HCT116 (cell line): ENCODE measurements at regions not wholly inside any gene's neighbourhood (a gene's known extent, or its start where the extent isn't known, plus 50 kb on each side); places are given as distances from the start of the nearest gene placed in this dataset.

ENCODE experiments used
- ATF3 ChIP-seq: IDR thresholded peaks from 2 replicates; pipeline ENCODE4 v1.6.1; 2012
- CTCF ChIP-seq, 3 experiments: fragments of 200-600 bp in 1 of 3; sonication (generic) in 1 of 3; IDR thresholded peaks in 2 of 3; conservative IDR thresholded peaks in 1 of 3; 2 replicates each; pipeline ENCODE4 v1.5.1; 2012 to 2017; ENCODE audit warnings: low read depth in 2 of 3, low read length in 2 of 3, antibody characterized with exemption in 1 of 3, borderline replicate concordance in 1 of 3, control low read depth in 1 of 3, mild to moderate bottlenecking in 1 of 3, mixed read lengths in 1 of 3, mixed run types in 1 of 3, moderate library complexity in 1 of 3; ENCODE audit not compliant: insufficient read depth in 1 of 3
- EZH2 ChIP-seq: fragments of 200-600 bp; sonication (generic); IDR thresholded peaks from 2 replicates; pipeline ENCODE4 v1.6.1; 2017; ENCODE audit warnings: antibody characterized with exemption, mixed run types
- EZH2phosphoT487 ChIP-seq: fragments of 200-600 bp; IDR thresholded peaks from 2 replicates; pipeline ENCODE4 v1.6.1; 2018; ENCODE audit warnings: antibody characterized with exemption, borderline replicate concordance
- POLR2A ChIP-seq: IDR thresholded peaks from 2 replicates; pipeline ENCODE4 v1.7.0; 2011; ENCODE audit warnings: borderline replicate concordance; ENCODE audit not compliant: insufficient read depth, insufficient read length; ENCODE audit errors: extremely low read depth
- POLR2AphosphoS5 ChIP-seq: IDR thresholded peaks from 2 replicates; pipeline ENCODE4 v1.6.1; 2011; ENCODE audit warnings: mild to moderate bottlenecking, low read depth, low read length, moderate library complexity
- SP1 ChIP-seq: IDR thresholded peaks from 2 replicates; pipeline ENCODE4 v1.6.1; 2012; ENCODE audit warnings: low read depth
- SRF ChIP-seq: IDR thresholded peaks from 2 replicates; pipeline ENCODE4 v1.6.1; 2012; ENCODE audit warnings: low read depth
- TCF7L2 ChIP-seq: IDR thresholded peaks from 2 replicates; pipeline ENCODE4 v1.7.0; 2011; ENCODE audit warnings: borderline replicate concordance, inconsistent platforms; ENCODE audit not compliant: insufficient read depth, insufficient read length; ENCODE audit errors: extremely low read depth
- ZBTB33 ChIP-seq: IDR thresholded peaks from 2 replicates; pipeline ENCODE4 v1.6.1; 2011; ENCODE audit warnings: mild to moderate bottlenecking, low read length, moderate library complexity; ENCODE audit not compliant: insufficient replicate concordance; ENCODE audit errors: extremely low read depth
- ZFX ChIP-seq: fragments of 450-650 bp; IDR thresholded peaks from 2 replicates; pipeline ENCODE4 v1.6.1; 2017

GRCh38 chr1:36605942-36606640 is 123.4 kb upstream of the CSF3R start:
- no peak for TF ChIP-seq CTCF (IDR thresholded peaks at IDR 0.05 in 2 of 3, conservative IDR thresholded peaks at IDR 0.05 in 1 of 3; ENCODE audit: borderline replicate concordance in 1 of 3, insufficient read depth in 1 of 3, low read depth in 2 of 3, low read length in 2 of 3)
- TF ChIP-seq SP1 = no peak
- TF ChIP-seq POLR2AphosphoS5 = no peak
- TF ChIP-seq TCF7L2 = no peak
- no peak for TF ChIP-seq ATF3
- TF ChIP-seq EZH2 = no peak
- TF ChIP-seq POLR2A = no peak
- TF ChIP-seq ZFX = no peak
- TF ChIP-seq SRF = no peak
- TF ChIP-seq EZH2phosphoT487 = no peak
- TF ChIP-seq ZBTB33 = no peak
